HCT116 (cell line): ENCODE measurements at regions not wholly inside any gene's neighbourhood (a gene's known extent, or its start where the extent isn't known, plus 50 kb on each side); places are given as distances from the start of the nearest gene placed in this dataset.

Source experiments
- ATAC-seq: fragments of 200-7000 bp; cut with Tn5 transposase; 2 replicates; pipeline ENCODE4 v1.9.1; 2020; ENCODE audit warnings: mild to moderate bottlenecking, moderate library complexity
- BruUV-seq: library from RNA; stranded (reverse); fragments of 400-500 nt; replicated peaks from 2 replicates; lab custom pipeline; 2021; lab: Mats Ljungman, UMichigan
- CTCF ChIA-PET: fragments of 300-600 bp; sonication (Branson Sonifier 250); formaldehyde crosslinking; loops from one replicate; lab custom pipeline; 2021; ENCODE audit warnings: antibody characterized with exemption; lab: Charles Lee
- POLR2A ChIA-PET: fragments of 300-600, 350-600 bp; sonication (Branson Sonifier 250); formaldehyde crosslinking; loops from one replicate; lab custom pipeline; 2021; ENCODE audit warnings: antibody characterized with exemption; lab: Charles Lee
- RAD21 ChIA-PET, 2 experiments: fragments of 300-600 bp; sonication (Branson Sonifier 250); formaldehyde crosslinking; loops; one replicate each; lab custom pipeline; 2023; ENCODE audit warnings: low total read pairs in 2 of 2; ENCODE audit not compliant: uncharacterized antibody in 2 of 2, unreplicated experiment in 2 of 2, low non-redundant PET in 1 of 2; lab: Charles Lee
- DNase-seq: peaks from one replicate; pipeline ENCODE4 v3.0.0-alpha.2; 2010; ENCODE audit warnings: low read depth, low spot score
- H2AFZ ChIP-seq: fragments of 200-600 bp; shearing (Covaris generic), sonication (generic); 2 replicates; pipeline ENCODE4 v1.6.1; 2017; ENCODE audit warnings: low read depth, mixed run types, mixed read lengths, antibody characterized with exemption, low read length; ENCODE audit not compliant: poor library complexity, severe bottlenecking
- H3K27ac ChIP-seq: 2 replicates; pipeline ENCODE4 v1.5.1; 2012; ENCODE audit warnings: low read depth, low read length
- H3K27me3 ChIP-seq: fragments of 200-600 bp; sonication (generic); 2 replicates; pipeline ENCODE4 v1.6.1; 2016; ENCODE audit warnings: mixed run types, low read length, mixed read lengths; ENCODE audit not compliant: insufficient read depth
- H3K36me3 ChIP-seq, 2 experiments: fragments of 200-500 bp in 1 of 2; fragments of 200-600 bp in 1 of 2; sonication (Bioruptor generic) in 1 of 2; sonication (generic) in 1 of 2; 2 replicates each; pipeline versions ENCODE4 v1.5.1 to v1.6.1; 2014 to 2016; ENCODE audit warnings: low read length in 2 of 2, inconsistent platforms in 1 of 2, mixed read lengths in 1 of 2, mixed run types in 1 of 2; ENCODE audit not compliant: insufficient read depth in 2 of 2, control insufficient read depth in 1 of 2
- H3K4me1 ChIP-seq, 2 experiments: fragments of 200-600 bp in 1 of 2; sonication (generic) in 1 of 2; 2 replicates each; pipeline versions ENCODE4 v1.5.1 to v1.6.1; 2012 to 2017; ENCODE audit warnings: low read length in 2 of 2, inconsistent platforms in 1 of 2, mild to moderate bottlenecking in 1 of 2, mixed read lengths in 1 of 2, mixed run types in 1 of 2, moderate library complexity in 1 of 2; ENCODE audit not compliant: insufficient read depth in 2 of 2, control insufficient read depth in 1 of 2
- H3K4me2 ChIP-seq: fragments of 200-600 bp; sonication (generic); 2 replicates; pipeline ENCODE4 v1.6.1; 2017; ENCODE audit warnings: mixed run types, low read length, mixed read lengths
- H3K4me3 ChIP-seq, 2 experiments: fragments of 200-600 bp in 1 of 2; sonication (generic) in 1 of 2; replicated peaks in 1 of 2; 2 replicates each; pipeline ENCODE4 v1.5.1; 2011 to 2016; ENCODE audit warnings: low read length in 2 of 2, control low read depth in 1 of 2, low read depth in 1 of 2, mild to moderate bottlenecking in 1 of 2, mixed read lengths in 1 of 2, mixed run types in 1 of 2
- H3K79me2 ChIP-seq: fragments of 200-600 bp; sonication (generic); 2 replicates; pipeline ENCODE4 v1.6.1; 2017; ENCODE audit warnings: mild to moderate bottlenecking, mixed run types, low read length, moderate library complexity, mixed read lengths; ENCODE audit not compliant: insufficient read depth
- H3K9ac ChIP-seq: fragments of 200-600 bp; sonication (generic); 2 replicates; pipeline ENCODE4 v1.6.1; 2016; ENCODE audit warnings: low read length, mixed read lengths
- H3K9me2 ChIP-seq: fragments of 200-600 bp; sonication (generic), shearing (Covaris generic); 2 replicates; pipeline ENCODE4 v1.6.1; 2017; ENCODE audit warnings: mixed run types, mild to moderate bottlenecking, moderate library complexity; ENCODE audit not compliant: insufficient read depth
- H3K9me3 ChIP-seq, 2 experiments: fragments of 200-500 bp in 1 of 2; fragments of 200-600 bp in 1 of 2; sonication (Bioruptor generic) in 1 of 2; sonication (generic) in 1 of 2; 2 replicates each; pipeline ENCODE4 v1.6.1; 2014 to 2017; ENCODE audit warnings: low read length in 2 of 2, mixed read lengths in 2 of 2, inconsistent platforms in 1 of 2, low read depth in 1 of 2, mild to moderate bottlenecking in 1 of 2, mixed run types in 1 of 2, moderate library complexity in 1 of 2; ENCODE audit not compliant: control insufficient read depth in 1 of 2, insufficient read depth in 1 of 2
- H4K20me1 ChIP-seq: fragments of 200-600 bp; sonication (generic), shearing (Covaris generic); 2 replicates; pipeline ENCODE4 v1.6.1; 2017; ENCODE audit warnings: mixed run types, mild to moderate bottlenecking, moderate library complexity; ENCODE audit not compliant: insufficient read depth
- CEBPB ChIP-seq: IDR thresholded peaks from 2 replicates; pipeline ENCODE4 v1.6.1; 2012; ENCODE audit warnings: low read depth
- JUND ChIP-seq: IDR thresholded peaks from 2 replicates; pipeline ENCODE4 v1.6.1; 2012
- POLR2AphosphoS5 ChIP-seq: IDR thresholded peaks from 2 replicates; pipeline ENCODE4 v1.6.1; 2011; ENCODE audit warnings: mild to moderate bottlenecking, low read depth, low read length, moderate library complexity
- RAD21 ChIP-seq: IDR thresholded peaks from 2 replicates; pipeline ENCODE4 v1.6.1; 2012; ENCODE audit warnings: low read depth, mild to moderate bottlenecking
- REST ChIP-seq: IDR thresholded peaks from 2 replicates; pipeline ENCODE4 v1.6.1; 2012; ENCODE audit warnings: low read depth
- SIN3A ChIP-seq: IDR thresholded peaks from 2 replicates; pipeline ENCODE4 v1.6.1; 2012; ENCODE audit warnings: low read depth
- ZNF274 ChIP-seq: fragments of 200-500 bp; sonication (Bioruptor generic); IDR thresholded peaks from 2 replicates; pipeline ENCODE4 v1.6.1; 2014; ENCODE audit warnings: mild to moderate bottlenecking, low read depth, low read length, inconsistent platforms
- intact Hi-C: fragments of 100-400 bp; cut with micrococcal nuclease; formaldehyde crosslinking; loops from 2 replicates; pipeline ENCODE4 v1.10.0; 2022

GRCh38 chr4:81903212-81903611 lies 431.5 kb upstream of the RASGEF1B start:
- no peak for TF ChIP-seq JUND
- TF ChIP-seq POLR2AphosphoS5 = no peak
- TF ChIP-seq REST = no peak
- TF ChIP-seq CEBPB = no peak
- no peak for TF ChIP-seq ZNF274
- TF ChIP-seq SIN3A = no peak
- no peak for TF ChIP-seq RAD21
- no peaks in the 10 kb centered on the region for H4K20me1 ChIP-seq
- DNase-seq (no peak), ATAC-seq (no peak)
- RAD21 ChIA-PET = no interaction called here
- no peak overlapping the region for H3K9ac ChIP-seq
- H3K4me3 ChIP-seq = no peak overlapping the region
- no peaks in the 10 kb centered on the region for H3K9me3 ChIP-seq
- H2AFZ ChIP-seq = no peak overlapping the region
- H3K79me2 ChIP-seq = no peaks in the 10 kb centered on the region
- no peaks in the 10 kb centered on the region for H3K4me1 ChIP-seq
- H3K27ac ChIP-seq = no peak overlapping the region
- no peak overlapping the region for H3K4me2 ChIP-seq
- H3K36me3 ChIP-seq = no peaks in the 10 kb centered on the region
- H3K9me2 ChIP-seq = no peaks in the 10 kb centered on the region
- POLR2A ChIA-PET = no interaction called here
- no TSS peak for BruUV-seq
- intact Hi-C loops = no loop called here
- CTCF ChIA-PET = no interaction called here
- H3K27me3 ChIP-seq = peaks cover 6% of the 10 kb centered on the region
